ENCODE measurements at regions not wholly inside any gene's neighbourhood (a gene's known extent, or its start where the extent isn't known, plus 50 kb on each side); places are given as distances from the start of the nearest gene placed in this dataset.

DNA sequence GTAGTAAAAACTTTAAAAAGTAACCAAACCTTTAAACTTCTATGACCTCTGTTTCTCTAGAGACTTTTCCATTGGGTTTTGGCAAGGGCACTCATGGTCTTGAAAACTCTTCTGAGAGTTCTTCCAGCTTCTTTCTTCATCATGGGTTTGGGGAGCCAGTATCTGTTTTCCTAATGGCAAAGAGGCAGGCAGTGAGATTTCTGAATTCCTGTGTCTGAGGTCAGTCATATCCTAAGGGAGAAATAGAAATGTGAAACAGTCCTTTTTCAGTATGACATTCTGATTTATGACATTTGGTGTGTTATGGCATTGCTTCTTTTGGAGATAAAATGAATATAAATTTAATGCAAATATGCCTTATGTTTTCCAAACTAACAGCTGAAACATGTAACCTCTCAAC lies 518.5 kb upstream of the MARCKS start:
- TF ChIP-seq, protein P1, sequence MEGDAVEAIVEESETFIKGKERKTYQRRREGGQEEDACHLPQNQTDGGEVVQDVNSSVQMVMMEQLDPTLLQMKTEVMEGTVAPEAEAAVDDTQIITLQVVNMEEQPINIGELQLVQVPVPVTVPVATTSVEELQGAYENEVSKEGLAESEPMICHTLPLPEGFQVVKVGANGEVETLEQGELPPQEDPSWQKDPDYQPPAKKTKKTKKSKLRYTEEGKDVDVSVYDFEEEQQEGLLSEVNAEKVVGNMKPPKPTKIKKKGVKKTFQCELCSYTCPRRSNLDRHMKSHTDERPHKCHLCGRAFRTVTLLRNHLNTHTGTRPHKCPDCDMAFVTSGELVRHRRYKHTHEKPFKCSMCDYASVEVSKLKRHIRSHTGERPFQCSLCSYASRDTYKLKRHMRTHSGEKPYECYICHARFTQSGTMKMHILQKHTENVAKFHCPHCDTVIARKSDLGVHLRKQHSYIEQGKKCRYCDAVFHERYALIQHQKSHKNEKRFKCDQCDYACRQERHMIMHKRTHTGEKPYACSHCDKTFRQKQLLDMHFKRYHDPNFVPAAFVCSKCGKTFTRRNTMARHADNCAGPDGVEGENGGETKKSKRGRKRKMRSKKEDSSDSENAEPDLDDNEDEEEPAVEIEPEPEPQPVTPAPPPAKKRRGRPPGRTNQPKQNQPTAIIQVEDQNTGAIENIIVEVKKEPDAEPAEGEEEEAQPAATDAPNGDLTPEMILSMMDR (IDR thresholded peaks at IDR 0.05) = no peak
- no peak for TF ChIP-seq POLR2A (IDR thresholded peaks at IDR 0.05)
